IMR-90 (cell line): ENCODE measurements at regions not wholly inside any gene's neighbourhood (a gene's known extent, or its start where the extent isn't known, plus 50 kb on each side); places are given as distances from the start of the nearest gene placed in this dataset.

Source experiments
- ATAC-seq: fragments of 200-7000 bp; cut with Tn5 transposase; 2 replicates; pipeline ENCODE4 v1.9.1; 2020; ENCODE audit warnings: low read depth, mild to moderate bottlenecking, moderate library complexity
- BruUV-seq: library from RNA; stranded (reverse); fragments of 400-500 nt; replicated peaks from 2 replicates; lab custom pipeline; 2021; lab: Mats Ljungman, UMichigan
- CTCF ChIA-PET: fragments of 300-600 bp; formaldehyde crosslinking; extraction: SDS; loops from one replicate; lab custom pipeline; 2021; ENCODE audit warnings: antibody characterized with exemption; lab: Yijun Ruan, JAX
- POLR2A ChIA-PET: fragments of 300-600 bp; sonication (Branson Sonifier 250); formaldehyde crosslinking; loops from one replicate; lab custom pipeline; 2022; ENCODE audit warnings: antibody characterized with exemption; ENCODE audit not compliant: unreplicated experiment; lab: Charles Lee
- DNase-seq: peaks from one replicate; pipeline ENCODE4 v3.0.0; 2013
- H2AFZ ChIP-seq: replicated peaks from 2 replicates; pipeline ENCODE3; 2013; ENCODE audit warnings: low read length, mild to moderate bottlenecking; ENCODE audit not compliant: poor library complexity
- H2AK5ac ChIP-seq: 2 replicates; pipeline ENCODE4 v1.6.1; 2013; ENCODE audit warnings: low read depth, low read length, inconsistent platforms
- H2AK9ac ChIP-seq: replicated peaks from 2 replicates; pipeline ENCODE3; 2013; ENCODE audit warnings: mild to moderate bottlenecking, low read depth, low read length, moderate library complexity; ENCODE audit not compliant: poor library complexity
- H2BK120ac ChIP-seq: 2 replicates; pipeline ENCODE4 v1.6.1; 2013; ENCODE audit warnings: low read depth, low read length, inconsistent platforms
- H2BK15ac ChIP-seq: 3 replicates; pipeline ENCODE4 v1.6.1; 2013; ENCODE audit warnings: low read depth, low read length, inconsistent platforms
- H2BK20ac ChIP-seq: 2 replicates; pipeline ENCODE4 v1.6.1; 2013; ENCODE audit warnings: low read depth, mild to moderate bottlenecking, inconsistent platforms, low read length, moderate library complexity
- H2BK5ac ChIP-seq: 2 replicates; pipeline ENCODE4 v1.6.1; 2013; ENCODE audit warnings: mild to moderate bottlenecking, low read depth, low read length, inconsistent platforms; ENCODE audit not compliant: poor library complexity, severe bottlenecking
- H3K14ac ChIP-seq: replicated peaks from 2 replicates; pipeline ENCODE4 v1.6.1; 2013; ENCODE audit warnings: low read depth, low read length, inconsistent platforms
- H3K18ac ChIP-seq: 2 replicates; pipeline ENCODE4 v1.6.1; 2013; ENCODE audit warnings: low read depth, low read length, control low read depth
- H3K23ac ChIP-seq: 2 replicates; pipeline ENCODE4 v1.6.1; 2013; ENCODE audit warnings: low read depth, low read length, inconsistent platforms
- H3K27ac ChIP-seq: 2 replicates; pipeline ENCODE4 v1.5.1; 2013; ENCODE audit warnings: mild to moderate bottlenecking, control low read depth, low read length; ENCODE audit not compliant: insufficient read depth
- H3K27me3 ChIP-seq: 2 replicates; pipeline ENCODE4 v1.6.1; 2013; ENCODE audit warnings: low read length; ENCODE audit not compliant: control insufficient read depth, insufficient read depth
- H3K36me3 ChIP-seq: 2 replicates; pipeline ENCODE4 v1.6.1; 2013; ENCODE audit warnings: low read length, mixed read lengths; ENCODE audit not compliant: control insufficient read depth, insufficient read depth
- H3K4ac ChIP-seq: 2 replicates; pipeline ENCODE4 v1.6.1; 2013; ENCODE audit warnings: low read depth, low read length, inconsistent platforms
- H3K4me1 ChIP-seq: 2 replicates; pipeline ENCODE4 v1.6.1; 2013; ENCODE audit warnings: low read length, mixed read lengths; ENCODE audit not compliant: control insufficient read depth, insufficient read depth
- H3K4me2 ChIP-seq: 2 replicates; pipeline ENCODE4 v1.6.1; 2013; ENCODE audit warnings: low read depth, mild to moderate bottlenecking, control low read depth, low read length, moderate library complexity
- H3K4me3 ChIP-seq: 2 replicates; pipeline ENCODE4 v1.5.1; 2013; ENCODE audit warnings: low read depth, mild to moderate bottlenecking, control low read depth, low read length, moderate library complexity; ENCODE audit not compliant: insufficient read depth
- H3K56ac ChIP-seq: 2 replicates; pipeline ENCODE4 v1.6.1; 2013; ENCODE audit warnings: low read length, inconsistent platforms; ENCODE audit not compliant: insufficient read depth; ENCODE audit errors: extremely low read depth
- H3K79me1 ChIP-seq, 2 experiments: 2 replicates each; pipeline ENCODE4 v1.6.1; 2013; ENCODE audit warnings: low read length in 2 of 2, inconsistent platforms in 1 of 2, low read depth in 1 of 2
- H3K9ac ChIP-seq: 2 replicates; pipeline ENCODE4 v1.6.1; 2013; ENCODE audit warnings: low read depth, low read length, control low read depth
- H3K9me1 ChIP-seq: 2 replicates; pipeline ENCODE4 v1.6.1; 2013; ENCODE audit warnings: low read length, inconsistent platforms; ENCODE audit not compliant: insufficient read depth
- H3K9me3 ChIP-seq: 2 replicates; pipeline ENCODE4 v1.6.1; 2013; ENCODE audit warnings: low read length; ENCODE audit not compliant: control insufficient read depth, insufficient read depth
- H4K20me1 ChIP-seq: 2 replicates; pipeline ENCODE4 v1.6.1; 2013; ENCODE audit warnings: low read length, inconsistent platforms; ENCODE audit not compliant: insufficient read depth
- H4K5ac ChIP-seq: 2 replicates; pipeline ENCODE4 v1.6.1; 2013; ENCODE audit warnings: mild to moderate bottlenecking, low read depth, low read length, control low read depth
- H4K8ac ChIP-seq, 2 experiments: 2 replicates each; pipeline ENCODE4 v1.6.1; 2013; ENCODE audit warnings: low read depth in 2 of 2, low read length in 2 of 2, control low read depth in 1 of 2, inconsistent platforms in 1 of 2
- H4K91ac ChIP-seq: 2 replicates; pipeline ENCODE4 v1.6.1; 2013; ENCODE audit warnings: low read depth, low read length, inconsistent platforms; ENCODE audit not compliant: insufficient read depth
- CHD1 ChIP-seq: IDR thresholded peaks from 2 replicates; pipeline ENCODE4 v1.6.1; 2012; ENCODE audit warnings: low read depth, low read length, improper control_type of control experiment
- MAZ ChIP-seq: IDR thresholded peaks from 2 replicates; pipeline ENCODE4 v1.6.1; 2012; ENCODE audit warnings: low read depth, mild to moderate bottlenecking, low read length, improper control_type of control experiment, moderate library complexity, borderline replicate concordance
- NFE2L2 ChIP-seq: fragments of 150-350 bp; IDR thresholded peaks from 2 replicates; pipeline ENCODE4 v1.6.1; 2016; ENCODE audit warnings: low read depth, mild to moderate bottlenecking, low read length
- POLR2A ChIP-seq: IDR thresholded peaks from 2 replicates; pipeline ENCODE4 v1.6.1; 2012; ENCODE audit warnings: mild to moderate bottlenecking, low read depth, low read length
- USF2 ChIP-seq: fragments of 150-350 bp; IDR thresholded peaks from 2 replicates; pipeline ENCODE4 v1.6.1; 2017; ENCODE audit warnings: mild to moderate bottlenecking, antibody characterized with exemption, low read length, low read depth
- WGBS, 2 experiments: methylation state at CpG; one replicate each; pipeline versions ENCODE4 v1.1.5 to v1.1.7; 2013; ENCODE audit warnings: missing lambda C conversion rate in 2 of 2; ENCODE audit not compliant: insufficient read length in 1 of 2; ENCODE audit errors: extremely low coverage in 2 of 2; 5-methylcytosine and 5-hydroxymethylcytosine counted together
- dilution Hi-C: fragments of 300-500 bp; cut with HindIII; formaldehyde crosslinking; loops from one replicate; pipeline ENCODE4 v1.14.3; 2018; ENCODE audit warnings: low sequenced_read_pairs; ENCODE audit not compliant: unreplicated experiment
- in situ Hi-C: fragments of 300-500 bp; cut with MboI; formaldehyde crosslinking; loops from 3 replicates; pipeline ENCODE4 v1.14.3; 2019; ENCODE audit warnings: low sequenced_read_pairs, inconsistent platforms, mixed read lengths
- intact Hi-C: fragments of 100-400 bp; cut with micrococcal nuclease; formaldehyde crosslinking; loops from 2 replicates; pipeline ENCODE4 v1.10.0; 2022

GRCh38 chr11:122050021-122050690 lies 65.9 kb downstream of the BLID start:
- ChIA-PET POLR2A (no interaction called here), CTCF (no interaction called here)
- peak overlapping the region; percentile 5 to 68; a peak in 2 of 4 replicates for H4K8ac ChIP-seq
- peaks cover 13% of the 10 kb centered on the region for H3K4me1 ChIP-seq
- no peak overlapping the region for H3K4me2 ChIP-seq
- no peak overlapping the region for H3K27ac ChIP-seq
- H3K9me3 ChIP-seq, result no peaks in the 10 kb centered on the region
- H3K36me3 ChIP-seq, result peaks cover 4% of the 10 kb centered on the region; the same call in 1 of the 2 replicates
- peak overlapping the region; percentile 82 for H2BK5ac ChIP-seq
- DNase-seq (peak; percentile 34), ATAC-seq (no peak)
- no peak overlapping the region for H2AK9ac ChIP-seq
- H3K18ac ChIP-seq, result peak overlapping the region; percentile 69; the same call in 1 of the 2 replicates
- TF ChIP-seq CHD1 (no peak), USF2 (no peak), POLR2A (no peak), NFE2L2 (no peak), MAZ (no peak)
- H2AK5ac ChIP-seq, result no peak overlapping the region
- H3K4ac ChIP-seq, result peak overlapping the region; percentile 61
- intact Hi-C loops (no loop called here), dilution Hi-C loops (no loop called here), in situ Hi-C loops (no loop called here)
- peak overlapping the region; percentile 68 for H3K14ac ChIP-seq
- H4K20me1 ChIP-seq, result no peaks in the 10 kb centered on the region
- H4K91ac ChIP-seq, result no peak overlapping the region
- WGBS, 2 experiments, result no CpG with 5 or more reads among the region's 2 CpGs
- no peak overlapping the region for H3K4me3 ChIP-seq
- H2BK20ac ChIP-seq, result peak overlapping the region; percentile 30; the same call in 1 of the 2 replicates
- no peak overlapping the region for H3K9ac ChIP-seq
- H2BK15ac ChIP-seq, result peak overlapping the region; percentile 21; the same call in 1 of the 3 replicates
- H3K23ac ChIP-seq, result peak overlapping the region; percentile 51; the same call in 1 of the 2 replicates
- H3K27me3 ChIP-seq, result no peaks in the 10 kb centered on the region
- peak overlapping the region; percentile 35 for H2BK120ac ChIP-seq
- peaks cover 12 to 25% of the 10 kb centered on the region in 2 experiments; a peak in 3 of 4 replicates for H3K79me1 ChIP-seq
- H3K9me1 ChIP-seq, result peaks cover 9% of the 10 kb centered on the region
- H4K5ac ChIP-seq, result peak overlapping the region; percentile 70; the same call in 1 of the 2 replicates
- no peak overlapping the region for H3K56ac ChIP-seq
- BruUV-seq, result no TSS peak
- peak overlapping the region; percentile 4 for H2AFZ ChIP-seq
